PFSK-1 (cell line): ENCODE measurements at regions not wholly inside any gene's neighbourhood (a gene's known extent, or its start where the extent isn't known, plus 50 kb on each side); places are given as distances from the start of the nearest gene placed in this dataset.

Experiments used
- FOXP2 ChIP-seq: optimal IDR thresholded peaks from 2 replicates; pipeline ENCODE3; 2011; ENCODE audit warnings: borderline replicate concordance, control low read depth, inconsistent platforms; ENCODE audit not compliant: insufficient read depth; ENCODE audit errors: extremely low read length, extremely low read depth
- POLR2AphosphoS5 ChIP-seq: IDR thresholded peaks from 2 replicates; pipeline ENCODE4 v1.6.1; 2012; ENCODE audit warnings: low read depth, mild to moderate bottlenecking, control low read depth, low read length, moderate library complexity
- SIN3A ChIP-seq: IDR thresholded peaks from 2 replicates; pipeline ENCODE4 v1.6.1; 2012; ENCODE audit warnings: mild to moderate bottlenecking, low read length, moderate library complexity, borderline replicate concordance; ENCODE audit not compliant: insufficient read depth
- TAF1 ChIP-seq: IDR thresholded peaks from 2 replicates; pipeline ENCODE4 v1.6.1; 2012; ENCODE audit warnings: low read length, control low read depth, borderline replicate concordance; ENCODE audit not compliant: insufficient read depth
- TF ChIP-seq, protein P1 (sequence below), 2 experiments: IDR thresholded peaks; 2 replicates each; pipeline versions ENCODE4 v1.6.1 to v1.8.0; 2011 to 2012; ENCODE audit warnings: low read depth in 2 of 2, low read length in 2 of 2, control low read depth in 1 of 2, inconsistent platforms in 1 of 2, mild to moderate bottlenecking in 1 of 2, moderate library complexity in 1 of 2; ENCODE audit not compliant: insufficient read depth in 1 of 2

DNA sequence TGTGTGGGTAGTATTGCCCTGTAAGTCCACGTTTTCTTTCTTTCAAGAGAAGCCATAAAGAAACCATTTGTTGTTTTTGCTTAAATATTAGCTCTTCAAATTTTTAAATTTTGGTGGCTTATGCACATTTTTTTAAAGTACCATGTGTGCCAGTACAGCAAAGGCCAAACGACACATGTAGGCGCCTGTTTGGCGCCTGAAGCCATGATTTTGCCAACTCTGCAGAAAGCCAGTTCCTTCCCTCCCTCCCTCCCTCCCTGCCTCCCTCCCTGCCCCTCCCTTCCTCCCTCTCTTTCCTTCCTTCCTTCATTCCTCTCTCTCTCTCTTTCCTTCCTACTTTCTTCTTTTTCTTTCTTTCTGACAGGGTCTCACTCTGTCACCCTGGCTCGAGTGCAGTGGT is 65.9 kb upstream of the LIMCH1 start:
- TF ChIP-seq FOXP2 (no peak), SIN3A (no peak), TAF1 (no peak), POLR2AphosphoS5 (no peak)
- TF ChIP-seq, protein P1, sequence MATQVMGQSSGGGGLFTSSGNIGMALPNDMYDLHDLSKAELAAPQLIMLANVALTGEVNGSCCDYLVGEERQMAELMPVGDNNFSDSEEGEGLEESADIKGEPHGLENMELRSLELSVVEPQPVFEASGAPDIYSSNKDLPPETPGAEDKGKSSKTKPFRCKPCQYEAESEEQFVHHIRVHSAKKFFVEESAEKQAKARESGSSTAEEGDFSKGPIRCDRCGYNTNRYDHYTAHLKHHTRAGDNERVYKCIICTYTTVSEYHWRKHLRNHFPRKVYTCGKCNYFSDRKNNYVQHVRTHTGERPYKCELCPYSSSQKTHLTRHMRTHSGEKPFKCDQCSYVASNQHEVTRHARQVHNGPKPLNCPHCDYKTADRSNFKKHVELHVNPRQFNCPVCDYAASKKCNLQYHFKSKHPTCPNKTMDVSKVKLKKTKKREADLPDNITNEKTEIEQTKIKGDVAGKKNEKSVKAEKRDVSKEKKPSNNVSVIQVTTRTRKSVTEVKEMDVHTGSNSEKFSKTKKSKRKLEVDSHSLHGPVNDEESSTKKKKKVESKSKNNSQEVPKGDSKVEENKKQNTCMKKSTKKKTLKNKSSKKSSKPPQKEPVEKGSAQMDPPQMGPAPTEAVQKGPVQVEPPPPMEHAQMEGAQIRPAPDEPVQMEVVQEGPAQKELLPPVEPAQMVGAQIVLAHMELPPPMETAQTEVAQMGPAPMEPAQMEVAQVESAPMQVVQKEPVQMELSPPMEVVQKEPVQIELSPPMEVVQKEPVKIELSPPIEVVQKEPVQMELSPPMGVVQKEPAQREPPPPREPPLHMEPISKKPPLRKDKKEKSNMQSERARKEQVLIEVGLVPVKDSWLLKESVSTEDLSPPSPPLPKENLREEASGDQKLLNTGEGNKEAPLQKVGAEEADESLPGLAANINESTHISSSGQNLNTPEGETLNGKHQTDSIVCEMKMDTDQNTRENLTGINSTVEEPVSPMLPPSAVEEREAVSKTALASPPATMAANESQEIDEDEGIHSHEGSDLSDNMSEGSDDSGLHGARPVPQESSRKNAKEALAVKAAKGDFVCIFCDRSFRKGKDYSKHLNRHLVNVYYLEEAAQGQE (IDR thresholded peaks at IDR 0.05; ENCODE audit: insufficient read depth in 1 of 2, low read depth in 2 of 2, low read length in 2 of 2), result no peak

DNA sequence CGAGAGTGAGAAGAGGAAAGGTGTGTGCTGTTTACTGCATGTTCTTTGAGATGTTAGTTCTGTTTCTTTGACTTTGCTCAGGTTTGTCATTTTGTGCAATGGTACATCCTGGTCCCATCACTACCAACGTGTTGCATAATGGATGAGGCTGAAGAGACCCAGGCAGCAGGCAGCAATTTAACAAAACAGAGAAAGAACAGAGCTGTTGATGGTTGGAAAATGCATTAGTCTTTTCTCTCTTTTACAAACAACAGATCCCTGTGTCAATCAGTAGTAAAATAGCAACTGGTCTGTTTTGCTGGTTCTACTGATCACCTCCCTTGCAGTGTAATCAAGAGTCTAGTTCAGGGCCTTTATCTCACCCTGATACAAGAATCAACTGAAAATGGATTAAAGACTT is 64.8 kb upstream of the LIMCH1 start:
- TF ChIP-seq TAF1 (no peak), FOXP2 (no peak), POLR2AphosphoS5 (no peak), SIN3A (no peak)
- TF ChIP-seq, protein P1 (IDR thresholded peaks at IDR 0.05; ENCODE audit: insufficient read depth in 1 of 2, low read depth in 2 of 2, low read length in 2 of 2), result no peak

DNA sequence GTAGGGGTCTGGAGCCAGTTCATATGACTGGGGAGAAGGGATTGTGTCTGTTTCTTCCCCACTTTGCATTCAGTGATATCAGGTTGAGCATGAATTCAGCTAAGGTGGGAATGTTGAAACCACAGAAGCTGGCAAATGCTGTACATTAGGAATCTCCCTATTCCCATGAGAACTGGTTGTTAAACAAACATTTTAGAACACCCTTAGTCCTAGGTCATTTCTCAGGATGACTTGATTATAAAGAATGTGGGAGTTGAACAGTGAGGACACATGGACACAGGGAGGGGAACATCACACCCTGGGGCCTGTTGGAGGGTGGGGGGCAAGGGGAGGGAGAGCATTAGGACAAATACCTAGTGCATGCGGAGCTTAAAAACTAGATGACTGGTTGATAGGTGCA is 62.6 kb upstream of the LIMCH1 start:
- TF ChIP-seq POLR2AphosphoS5, result no peak
- no peak for TF ChIP-seq SIN3A
- no peak for TF ChIP-seq FOXP2
- TF ChIP-seq, protein P1 (IDR thresholded peaks at IDR 0.05; ENCODE audit: insufficient read depth in 1 of 2, low read depth in 2 of 2, low read length in 2 of 2), result no peak
- no peak for TF ChIP-seq TAF1

DNA sequence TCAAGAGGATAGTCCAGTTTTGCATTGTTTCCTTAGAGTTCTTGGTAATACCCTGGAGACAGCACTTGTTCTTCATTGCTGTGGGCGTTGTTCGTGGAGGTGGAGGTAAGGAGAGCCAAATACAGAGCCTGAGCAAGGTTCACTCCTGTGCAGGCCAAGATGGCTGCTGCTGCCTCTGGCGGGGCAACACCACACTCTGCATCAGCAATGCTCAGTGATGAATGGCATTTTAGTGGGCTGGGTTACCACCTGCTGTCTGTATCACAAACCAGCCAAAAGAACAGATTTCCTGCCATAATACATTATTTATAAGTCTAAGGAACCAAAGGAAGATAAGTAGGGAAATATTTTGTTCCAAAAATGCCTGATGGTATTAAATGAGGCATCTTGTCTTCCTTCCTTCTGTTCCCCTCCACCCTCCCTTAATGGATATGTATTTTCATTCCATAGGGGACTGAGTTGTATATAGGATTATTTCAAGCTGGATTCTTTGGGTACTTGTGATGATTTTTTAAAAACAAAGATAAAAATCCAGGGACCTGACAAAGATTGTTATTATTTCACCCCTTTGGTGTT is 61.6 kb upstream of the LIMCH1 start:
- TF ChIP-seq POLR2AphosphoS5, result no peak
- TF ChIP-seq, protein P1 (IDR thresholded peaks at IDR 0.05; ENCODE audit: insufficient read depth in 1 of 2, low read depth in 2 of 2, low read length in 2 of 2), result no peak
- TF ChIP-seq SIN3A, result no peak
- no peak for TF ChIP-seq FOXP2
- no peak for TF ChIP-seq TAF1
